Medulla oblongata (tissue), 1 donor: ENCODE measurements at regions not wholly inside any gene's neighbourhood (a gene's known extent, or its start where the extent isn't known, plus 50 kb on each side); places are given as distances from the start of the nearest gene placed in this dataset.
"Not testable (repeated sequence)": the region's sequence is repeated elsewhere in the genome, so short reads cannot be mapped to it uniquely, and the experiment has no call there.

Experiments
- DNase-seq: peaks from one replicate; pipeline ENCODE4 v3.0.0-alpha.2; 2015; ENCODE audit errors: extremely low spot score

- DNase-seq, result no peak
These were observed 715.9 kb upstream of the LRRN3 start for GRCh38 chr7:110375068-110375467.

- no peak for DNase-seq
These were observed 708.2 kb upstream of the LRRN3 start for GRCh38 chr7:110382736-110383135.

DNA sequence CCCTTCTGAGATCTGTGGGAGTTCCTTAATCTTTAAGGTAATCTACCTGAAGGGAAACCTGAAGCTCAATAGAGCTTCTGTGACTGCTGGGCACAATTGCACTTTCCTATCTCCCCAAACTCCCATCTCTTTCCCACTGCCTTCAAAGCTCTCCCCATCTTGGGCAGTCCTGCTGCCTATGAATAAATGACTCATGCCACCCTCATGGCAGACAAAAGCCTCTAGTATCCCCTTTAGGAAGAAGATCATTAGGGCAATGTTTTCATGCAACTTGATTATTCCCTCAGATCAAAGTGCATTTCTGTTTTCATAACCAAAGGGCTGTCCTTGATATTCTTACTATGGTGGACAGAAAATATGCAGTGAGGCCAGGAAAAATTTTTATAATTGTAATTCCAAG lies 704.9 kb upstream of the LRRN3 start:
- DNase-seq, result no peak

- DNase-seq, result no peak
These were observed 704.0 kb upstream of the LRRN3 start for GRCh38 chr7:110386913-110387312.

- DNase-seq, result no peak
These were observed 703.2 kb upstream of the LRRN3 start for GRCh38 chr7:110387689-110388088.

GRCh38 chr7:110388457-110388856 lies 702.5 kb upstream of the LRRN3 start:
- no peak for DNase-seq

DNA sequence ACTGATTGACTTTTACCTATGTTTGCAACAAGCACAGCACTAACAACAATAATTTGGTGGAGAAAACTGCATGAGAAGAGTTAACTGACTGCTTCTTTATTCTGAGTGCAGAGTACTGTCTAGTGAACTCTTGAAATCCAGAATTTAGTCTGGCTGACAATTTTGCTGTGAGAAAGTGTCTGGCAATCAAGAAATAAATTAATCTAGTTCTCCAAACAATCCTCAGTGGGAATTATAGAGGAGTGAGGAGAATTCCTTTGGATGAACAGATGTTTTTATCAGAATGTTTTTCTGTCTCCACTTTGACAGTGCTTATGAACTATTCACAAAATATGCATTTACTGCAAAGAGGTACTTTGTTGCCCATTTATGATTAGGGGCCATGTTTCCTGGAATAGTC lies 694.9 kb upstream of the LRRN3 start:
- DNase-seq, result no peak

DNA sequence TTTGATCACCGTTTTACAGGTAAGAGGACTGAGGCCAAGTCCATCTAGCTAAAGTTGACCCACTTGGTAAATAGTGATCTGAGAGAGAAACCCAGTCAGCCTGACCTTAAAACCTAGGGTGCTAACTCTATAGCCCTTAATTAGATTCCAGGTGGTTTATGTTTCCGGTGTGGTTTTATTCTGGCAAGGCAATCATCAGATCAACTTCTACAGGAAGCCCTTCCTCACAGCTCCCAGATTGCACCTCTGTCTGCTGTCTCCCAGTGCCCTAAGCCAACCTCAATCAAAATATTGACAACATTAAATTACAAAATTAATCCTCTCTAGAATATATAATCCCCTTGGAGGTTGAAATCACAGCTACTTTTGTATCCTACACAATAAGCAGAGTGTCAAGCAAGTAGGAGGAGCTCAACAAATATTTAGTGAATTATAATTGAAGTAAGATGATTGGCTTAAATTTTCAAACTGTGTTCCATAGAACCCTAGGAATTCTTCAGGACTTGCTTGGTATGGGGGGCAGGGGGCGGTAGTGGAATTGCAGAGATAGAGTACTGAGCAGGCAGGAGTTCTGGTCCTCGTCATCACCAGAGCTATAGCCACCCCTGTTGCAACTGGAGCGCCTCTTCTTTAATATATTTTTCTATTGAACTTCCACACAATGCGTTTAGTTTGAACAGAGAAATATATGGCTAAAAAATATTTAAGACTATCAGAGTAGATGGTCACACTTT lies 692.8 kb upstream of the LRRN3 start:
- DNase-seq, result no peak

DNA sequence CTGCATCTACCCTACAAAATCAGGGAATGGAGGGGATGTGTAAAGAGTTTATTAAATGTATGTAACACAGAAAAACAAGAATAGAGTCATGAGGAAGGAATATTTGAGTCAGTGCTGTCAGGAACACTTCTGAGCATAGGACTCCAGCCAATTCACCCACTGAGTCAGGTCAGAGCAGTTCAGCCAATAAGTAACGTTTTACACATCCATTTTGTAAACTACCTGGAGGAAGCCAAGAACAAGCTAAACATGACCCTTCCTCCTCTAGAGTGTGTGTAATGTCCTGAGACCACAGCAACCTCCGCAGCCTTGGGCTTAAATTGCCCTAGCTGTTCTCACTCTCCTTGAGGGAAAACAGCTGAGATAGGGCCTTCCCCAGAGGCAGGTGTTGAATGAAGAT lies 691.5 kb upstream of the LRRN3 start:
- no peak for DNase-seq

DNA sequence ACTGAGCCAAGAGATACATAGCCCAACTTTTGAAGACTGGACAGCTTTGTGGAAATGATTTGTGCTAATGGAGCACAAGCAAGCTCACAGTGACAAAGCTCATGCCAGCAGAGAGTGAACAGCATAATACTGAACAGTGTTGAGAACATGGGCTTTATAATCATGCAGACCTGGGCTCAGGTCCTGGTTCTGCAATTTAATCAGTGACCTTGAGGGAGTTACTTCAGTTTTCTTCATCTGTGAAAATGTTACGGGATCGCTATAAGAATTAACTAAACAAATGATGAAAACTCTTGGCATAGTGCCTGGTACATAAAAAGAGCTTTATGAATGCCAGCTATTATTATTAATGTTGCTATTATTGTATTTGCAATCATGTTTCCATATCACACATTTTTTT lies 690.5 kb upstream of the LRRN3 start:
- DNase-seq, result no peak

DNA sequence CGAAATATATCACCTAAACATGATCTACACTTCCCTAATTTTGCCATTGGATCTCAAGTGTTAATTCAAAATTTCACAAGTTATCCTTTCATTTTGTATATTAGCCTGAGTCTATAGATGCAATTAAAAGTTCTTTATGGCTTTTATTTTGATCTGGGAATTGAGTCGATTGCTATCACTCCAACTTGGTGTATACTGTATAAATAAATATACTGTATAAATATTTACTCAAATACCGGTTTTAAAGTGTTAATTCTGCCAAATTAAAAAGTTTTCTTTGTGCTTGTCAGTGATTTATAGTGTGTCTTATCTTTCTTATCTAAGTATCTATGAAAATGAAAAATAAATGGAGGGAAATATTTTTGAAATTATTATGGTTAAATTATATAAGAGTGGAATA lies 683.7 kb upstream of the LRRN3 start:
- DNase-seq, result no peak

DNA sequence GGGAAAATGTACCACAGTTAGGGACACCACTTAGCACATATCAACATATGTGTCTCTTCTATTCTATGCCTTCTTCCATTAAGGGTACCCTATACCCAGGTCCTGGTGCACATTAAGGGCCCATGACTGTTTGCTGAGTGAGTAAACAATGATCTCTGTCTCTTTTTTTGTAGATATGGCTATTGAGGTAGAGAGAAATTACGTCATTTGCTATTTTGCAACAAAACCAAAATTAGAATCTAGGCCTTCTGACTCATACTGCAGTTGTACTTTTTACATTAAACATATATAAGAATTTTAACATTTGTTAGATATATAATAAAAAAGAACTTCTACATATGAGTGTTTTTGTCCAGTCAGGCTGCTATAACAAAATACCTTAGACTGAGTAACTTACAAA lies 683.2 kb upstream of the LRRN3 start:
- no peak for DNase-seq

- no peak for DNase-seq
These were observed 678.3 kb upstream of the LRRN3 start for GRCh38 chr7:110412614-110413013.

- no peak for DNase-seq
These were observed 677.9 kb upstream of the LRRN3 start for GRCh38 chr7:110413038-110413437.

GRCh38 chr7:110417611-110418010 lies 673.3 kb upstream of the LRRN3 start:
- no peak for DNase-seq

GRCh38 chr7:110418659-110419280 lies 672.2 kb upstream of the LRRN3 start:
- DNase-seq, result no peak

GRCh38 chr7:110420788-110421187 lies 670.1 kb upstream of the LRRN3 start:
- peak; percentile 37 for DNase-seq

DNA sequence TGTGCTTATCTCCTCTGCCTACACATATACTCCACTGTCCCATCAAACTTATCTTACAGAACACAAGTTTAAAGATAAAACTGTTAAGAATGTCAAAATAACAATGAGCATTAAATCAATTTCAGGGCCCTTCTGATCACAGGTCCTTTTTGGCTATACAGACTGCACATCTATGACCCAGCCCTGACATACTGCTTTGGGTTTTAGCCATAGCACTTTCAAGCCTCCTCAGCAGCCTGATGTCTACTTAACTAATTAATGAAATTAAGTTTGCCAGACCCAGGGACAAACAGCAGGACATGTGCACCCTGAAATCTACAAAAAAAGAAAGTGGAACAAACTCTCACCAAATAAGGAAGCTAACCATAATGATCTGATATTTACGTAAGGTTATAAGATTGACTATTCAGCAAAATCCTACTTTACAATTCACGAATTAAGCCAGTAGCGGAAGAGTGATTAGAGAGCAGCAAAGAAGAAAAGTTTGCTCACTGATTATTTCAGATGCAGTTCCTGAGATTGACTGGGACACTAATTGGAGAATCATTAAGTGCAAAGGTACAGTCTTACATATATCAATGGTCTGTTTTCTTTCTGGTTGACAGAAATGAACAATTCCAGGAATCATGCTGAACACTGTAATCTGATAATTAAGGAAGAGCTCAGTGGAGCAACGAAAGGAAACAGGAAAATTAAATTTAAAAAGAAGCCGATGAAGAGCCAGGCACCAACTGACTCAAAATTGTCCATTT lies 669.3 kb upstream of the LRRN3 start:
- peak; percentile 2 for DNase-seq

- no peak for DNase-seq
These were observed 658.8 kb upstream of the LRRN3 start for GRCh38 chr7:110432061-110432553.

DNA sequence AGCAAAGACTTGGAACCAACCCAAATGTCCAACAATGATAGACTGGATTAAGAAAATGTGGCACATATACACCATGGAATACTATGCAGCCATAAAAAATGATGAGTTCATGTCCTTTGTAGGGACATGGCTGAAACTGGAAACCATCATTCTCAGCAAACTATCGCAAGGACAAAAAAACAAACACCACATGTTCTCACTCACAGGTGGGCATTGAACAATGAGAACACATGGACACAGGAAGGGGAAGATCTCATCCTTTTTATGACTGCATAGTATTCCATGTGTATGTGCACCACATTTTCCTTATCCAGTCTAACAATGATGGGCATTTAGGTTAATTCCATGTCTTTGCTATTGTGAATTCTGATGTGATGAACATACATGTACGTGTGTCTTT lies 652.0 kb upstream of the LRRN3 start:
- not testable (repeated sequence) for DNase-seq

DNA sequence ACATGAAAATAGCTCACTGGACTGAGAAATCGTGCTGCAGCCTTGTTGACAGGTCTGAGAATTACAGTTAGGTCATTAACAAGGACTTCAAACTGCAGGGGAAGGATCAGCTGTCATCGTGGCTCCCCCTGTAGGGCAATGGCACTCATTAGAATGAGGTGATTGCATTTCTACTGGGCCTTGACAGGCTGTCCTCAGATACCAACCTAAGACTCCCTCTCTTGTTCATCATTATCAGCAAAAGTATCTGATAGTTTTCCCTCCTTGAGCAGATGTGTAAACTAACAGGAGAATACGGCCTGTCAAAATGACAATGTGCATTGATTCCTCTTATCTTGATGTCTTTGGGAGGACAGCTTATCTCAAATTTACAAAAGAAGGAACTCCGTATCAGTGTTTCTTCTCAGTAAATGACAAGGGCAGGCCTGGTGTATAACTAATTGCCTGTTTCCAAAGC lies 648.5 kb upstream of the LRRN3 start:
- peak; percentile 33 for DNase-seq

GRCh38 chr7:110446658-110447057 lies 644.3 kb upstream of the LRRN3 start:
- DNase-seq, result no peak

DNA sequence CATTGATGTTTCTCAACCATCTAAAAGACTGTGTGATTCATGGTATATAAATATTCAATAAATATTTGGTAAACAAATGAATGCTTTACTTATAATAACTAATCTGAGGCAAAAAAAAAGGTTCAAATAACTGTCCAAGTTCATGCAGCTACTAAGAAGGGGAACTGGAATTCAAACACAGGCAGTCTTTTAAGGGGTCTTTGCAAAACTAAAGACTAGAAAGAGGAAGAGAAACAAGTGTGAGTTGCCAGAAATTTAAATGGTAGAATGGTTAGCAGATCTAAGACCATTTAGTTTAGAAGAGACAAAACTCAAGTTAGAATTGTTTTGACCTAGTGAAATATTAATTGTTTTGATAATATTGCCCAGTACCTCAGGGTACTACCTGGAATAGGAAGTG lies 642.0 kb upstream of the LRRN3 start:
- peak; percentile 42 for DNase-seq
